ENCODE measurements at regions not wholly inside any gene's neighbourhood (a gene's known extent, or its start where the extent isn't known, plus 50 kb on each side); places are given as distances from the start of the nearest gene placed in this dataset.

DNA sequence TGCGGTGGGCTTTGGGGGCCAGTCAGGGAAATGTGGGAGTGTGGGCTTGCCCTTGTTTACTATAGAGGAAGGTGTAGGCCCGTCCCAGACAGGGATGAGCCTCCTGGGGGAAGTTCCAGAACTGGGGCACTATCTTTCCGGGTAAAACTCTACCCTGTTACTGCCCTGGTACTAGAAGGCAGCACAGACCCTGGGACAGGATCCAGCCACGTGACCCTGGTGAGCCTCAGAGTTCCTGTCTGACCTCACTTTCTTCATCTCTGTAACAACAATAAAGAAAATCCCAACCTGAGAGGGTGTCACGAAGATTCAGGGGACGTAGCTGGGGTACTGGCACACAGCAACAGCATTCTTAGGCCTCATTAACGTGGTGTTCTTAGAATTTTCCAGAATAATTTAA is 239.6 kb upstream of the FOXF1 start:
- TF ChIP-seq, protein P1, sequence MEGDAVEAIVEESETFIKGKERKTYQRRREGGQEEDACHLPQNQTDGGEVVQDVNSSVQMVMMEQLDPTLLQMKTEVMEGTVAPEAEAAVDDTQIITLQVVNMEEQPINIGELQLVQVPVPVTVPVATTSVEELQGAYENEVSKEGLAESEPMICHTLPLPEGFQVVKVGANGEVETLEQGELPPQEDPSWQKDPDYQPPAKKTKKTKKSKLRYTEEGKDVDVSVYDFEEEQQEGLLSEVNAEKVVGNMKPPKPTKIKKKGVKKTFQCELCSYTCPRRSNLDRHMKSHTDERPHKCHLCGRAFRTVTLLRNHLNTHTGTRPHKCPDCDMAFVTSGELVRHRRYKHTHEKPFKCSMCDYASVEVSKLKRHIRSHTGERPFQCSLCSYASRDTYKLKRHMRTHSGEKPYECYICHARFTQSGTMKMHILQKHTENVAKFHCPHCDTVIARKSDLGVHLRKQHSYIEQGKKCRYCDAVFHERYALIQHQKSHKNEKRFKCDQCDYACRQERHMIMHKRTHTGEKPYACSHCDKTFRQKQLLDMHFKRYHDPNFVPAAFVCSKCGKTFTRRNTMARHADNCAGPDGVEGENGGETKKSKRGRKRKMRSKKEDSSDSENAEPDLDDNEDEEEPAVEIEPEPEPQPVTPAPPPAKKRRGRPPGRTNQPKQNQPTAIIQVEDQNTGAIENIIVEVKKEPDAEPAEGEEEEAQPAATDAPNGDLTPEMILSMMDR (IDR thresholded peaks at IDR 0.05): no peak
- TF ChIP-seq POLR2A (IDR thresholded peaks at IDR 0.05) (no peak), EP300 (IDR thresholded peaks at IDR 0.05) (no peak), POLR2AphosphoS5 (IDR thresholded peaks at IDR 0.05) (no peak)
